HEK293T (cell line): ENCODE measurements at regions not wholly inside any gene's neighbourhood (a gene's known extent, or its start where the extent isn't known, plus 50 kb on each side); places are given as distances from the start of the nearest gene placed in this dataset.

Experiments
- CTCF ChIA-PET: fragments of 350-600 bp; formaldehyde crosslinking; extraction: SDS; loops from one replicate; lab custom pipeline; 2021; ENCODE audit warnings: antibody characterized with exemption, inconsistent platforms; lab: Yijun Ruan, JAX
- POLR2A ChIA-PET: fragments of 350-600 bp; formaldehyde crosslinking; extraction: SDS; loops from one replicate; lab custom pipeline; 2020; ENCODE audit warnings: antibody characterized with exemption, inconsistent platforms; lab: Yijun Ruan, JAX
- DNase-seq: peaks from one replicate; pipeline ENCODE4 v3.0.0; 2012; ENCODE audit warnings: mixed read lengths; ENCODE audit errors: extremely low spot score
- ARNT ChIP-seq: fragments of 450-650 bp; IDR thresholded peaks from 2 replicates; pipeline ENCODE4 v1.6.1; 2017; ENCODE audit warnings: mild to moderate bottlenecking
- BHLHE40 ChIP-seq: fragments of 450-650 bp; IDR thresholded peaks from 2 replicates; pipeline ENCODE4 v1.6.1; 2016; ENCODE audit warnings: mild to moderate bottlenecking, moderate library complexity, borderline replicate concordance
- CTBP1 ChIP-seq: fragments of 450-650 bp; IDR thresholded peaks from 2 replicates; pipeline ENCODE4 v1.6.1; 2016; ENCODE audit warnings: borderline replicate concordance
- ELF4 ChIP-seq: fragments of 450-650 bp; IDR thresholded peaks from 2 replicates; pipeline ENCODE4 v1.6.1; 2017; ENCODE audit warnings: antibody characterized with exemption
- FOXA1 ChIP-seq: fragments of 450-650 bp; IDR thresholded peaks from 2 replicates; pipeline ENCODE4 v1.6.1; 2016; ENCODE audit warnings: mild to moderate bottlenecking
- FOXK2 ChIP-seq: fragments of 450-650 bp; IDR thresholded peaks from 2 replicates; pipeline ENCODE4 v1.6.1; 2016; ENCODE audit warnings: mild to moderate bottlenecking
- FOXM1 ChIP-seq: fragments of 450-650 bp; IDR thresholded peaks from 2 replicates; pipeline ENCODE4 v1.6.1; 2017; ENCODE audit warnings: mild to moderate bottlenecking, borderline replicate concordance
- HDGF ChIP-seq: fragments of 450-650 bp; IDR thresholded peaks from 2 replicates; pipeline ENCODE4 v1.6.1; 2017; ENCODE audit warnings: antibody characterized with exemption, borderline replicate concordance
- L3MBTL2 ChIP-seq: fragments of 450-650 bp; conservative IDR thresholded peaks from 2 replicates; pipeline ENCODE4 v1.6.1; 2016; ENCODE audit warnings: mild to moderate bottlenecking
- LEF1 ChIP-seq: fragments of 450-650 bp; IDR thresholded peaks from 2 replicates; pipeline ENCODE4 v1.6.1; 2017; ENCODE audit warnings: mild to moderate bottlenecking, borderline replicate concordance
- NFRKB ChIP-seq: fragments of 450-650 bp; IDR thresholded peaks from 2 replicates; pipeline ENCODE4 v1.6.1; 2016; ENCODE audit warnings: mild to moderate bottlenecking, moderate library complexity
- SP1 ChIP-seq: fragments of 450-650 bp; IDR thresholded peaks from 2 replicates; pipeline ENCODE4 v1.6.1; 2017
- SUZ12 ChIP-seq: fragments of 450-650 bp; IDR thresholded peaks from 2 replicates; pipeline ENCODE4 v1.6.1; 2016; ENCODE audit warnings: mild to moderate bottlenecking
- TARDBP ChIP-seq: fragments of 450-650 bp; IDR thresholded peaks from 2 replicates; pipeline ENCODE4 v1.6.1; 2016
- ZNF384 ChIP-seq: fragments of 450-650 bp; IDR thresholded peaks from 2 replicates; pipeline ENCODE4 v1.6.1; 2016
- TF ChIP-seq, protein P1 (sequence below): fragments of 450-650 bp; IDR thresholded peaks from 2 replicates; pipeline ENCODE4 v1.6.1; 2016

DNA sequence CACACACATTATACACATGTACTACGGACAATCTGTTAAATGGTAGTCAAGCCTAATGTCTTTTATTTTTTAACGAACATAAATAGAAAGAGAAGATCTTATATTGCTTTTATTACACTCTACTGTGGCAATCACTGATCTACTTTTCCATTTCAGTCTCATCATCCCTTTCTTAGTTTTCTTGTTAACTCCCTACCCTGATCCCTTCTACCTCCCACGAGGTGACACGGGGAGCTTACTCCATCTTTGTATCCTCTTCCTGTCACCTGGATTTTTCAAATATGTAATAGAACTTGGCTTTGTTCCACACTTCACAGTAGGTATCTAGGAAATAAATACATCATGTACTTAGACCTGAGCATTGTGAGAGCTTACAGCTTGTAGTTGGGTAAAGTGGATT is 211.0 kb downstream of the PIK3R1 start:
- ChIA-PET POLR2A (no interaction called here), CTCF (interaction anchor here (0.6 to 0.7 kb wide), 2 partner anchors 125 to 140 kb away, joined by 3 read pairs; no protein-coding TSS in a partner anchor)
- TF ChIP-seq LEF1 (no peak), ZNF384 (no peak), FOXM1 (no peak), BHLHE40 (no peak), SUZ12 (no peak), ARNT (no peak), HDGF (no peak)
- DNase-seq: no peak

DNA sequence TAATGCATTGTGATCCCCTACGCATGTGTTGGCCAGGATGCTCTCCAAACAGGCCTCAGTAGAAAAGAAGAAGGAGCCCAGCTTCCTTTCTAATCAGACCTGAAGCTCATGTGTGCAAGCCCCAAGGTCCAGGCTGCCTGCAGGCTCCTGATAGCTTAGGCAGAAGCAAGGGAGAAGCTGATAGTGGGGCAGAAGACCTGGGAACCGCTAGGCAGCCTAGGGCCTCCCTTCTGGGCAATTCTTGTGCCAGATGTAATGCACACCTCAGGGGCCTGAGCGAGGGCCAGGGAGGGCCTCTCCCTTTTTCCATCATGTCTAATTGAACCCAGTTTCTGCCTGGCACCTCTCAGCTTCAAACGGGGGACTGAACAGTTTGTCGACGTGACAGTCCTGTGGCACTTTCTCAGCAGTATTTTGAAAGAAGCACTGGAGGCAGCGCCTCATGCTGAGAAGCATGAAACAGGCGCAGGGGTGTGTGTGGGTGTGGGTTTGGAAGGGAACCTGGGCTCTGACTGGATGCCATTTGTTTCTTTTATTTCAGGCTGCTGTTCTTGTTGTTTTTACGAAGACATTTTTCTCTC is 212.8 kb downstream of the PIK3R1 start:
- DNase-seq: no peak
- ChIA-PET POLR2A (no interaction called here), CTCF (no interaction called here)
- no peak for TF ChIP-seq FOXM1
- TF ChIP-seq SUZ12: no peak
- TF ChIP-seq HDGF: no peak
- TF ChIP-seq NFRKB: no peak
- no peak for TF ChIP-seq BHLHE40
- TF ChIP-seq FOXA1: no peak
- no peak for TF ChIP-seq ZNF384
- TF ChIP-seq SP1: no peak
- no peak for TF ChIP-seq FOXK2
- TF ChIP-seq L3MBTL2: no peak
- no peak for TF ChIP-seq LEF1
- no peak for TF ChIP-seq TARDBP
- TF ChIP-seq, protein P1, sequence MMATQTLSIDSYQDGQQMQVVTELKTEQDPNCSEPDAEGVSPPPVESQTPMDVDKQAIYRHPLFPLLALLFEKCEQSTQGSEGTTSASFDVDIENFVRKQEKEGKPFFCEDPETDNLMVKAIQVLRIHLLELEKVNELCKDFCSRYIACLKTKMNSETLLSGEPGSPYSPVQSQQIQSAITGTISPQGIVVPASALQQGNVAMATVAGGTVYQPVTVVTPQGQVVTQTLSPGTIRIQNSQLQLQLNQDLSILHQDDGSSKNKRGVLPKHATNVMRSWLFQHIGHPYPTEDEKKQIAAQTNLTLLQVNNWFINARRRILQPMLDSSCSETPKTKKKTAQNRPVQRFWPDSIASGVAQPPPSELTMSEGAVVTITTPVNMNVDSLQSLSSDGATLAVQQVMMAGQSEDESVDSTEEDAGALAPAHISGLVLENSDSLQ: no peak

DNA sequence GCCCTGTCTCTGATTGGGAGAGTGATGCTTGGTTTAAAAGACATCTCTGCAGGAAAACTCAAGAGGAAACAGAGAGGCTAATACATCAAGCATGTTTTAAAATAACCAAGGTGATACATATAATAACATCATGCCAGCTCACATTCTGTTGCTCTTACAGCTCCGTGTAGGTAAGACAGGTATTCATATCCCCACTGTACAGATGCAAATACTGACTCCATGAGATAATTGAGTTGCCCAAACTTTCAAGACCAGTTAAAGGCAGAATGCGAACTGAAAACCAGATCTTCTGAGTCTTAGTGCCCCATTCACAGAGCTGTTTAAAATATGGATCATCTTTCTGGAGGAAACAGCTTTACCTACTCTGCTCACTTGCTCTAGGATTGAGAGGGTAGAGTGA is 214.0 kb downstream of the PIK3R1 start:
- ChIA-PET POLR2A (no interaction called here), CTCF (no interaction called here)
- no peak for DNase-seq
- TF ChIP-seq TARDBP (no peak), ARNT (no peak), ZNF384 (no peak), HDGF (no peak), SUZ12 (no peak), FOXM1 (no peak), BHLHE40 (no peak), SP1 (no peak), ELF4 (no peak), NFRKB (no peak), LEF1 (no peak), FOXK2 (no peak), L3MBTL2 (no peak), CTBP1 (no peak), FOXA1 (no peak)
- TF ChIP-seq, protein P1: no peak

DNA sequence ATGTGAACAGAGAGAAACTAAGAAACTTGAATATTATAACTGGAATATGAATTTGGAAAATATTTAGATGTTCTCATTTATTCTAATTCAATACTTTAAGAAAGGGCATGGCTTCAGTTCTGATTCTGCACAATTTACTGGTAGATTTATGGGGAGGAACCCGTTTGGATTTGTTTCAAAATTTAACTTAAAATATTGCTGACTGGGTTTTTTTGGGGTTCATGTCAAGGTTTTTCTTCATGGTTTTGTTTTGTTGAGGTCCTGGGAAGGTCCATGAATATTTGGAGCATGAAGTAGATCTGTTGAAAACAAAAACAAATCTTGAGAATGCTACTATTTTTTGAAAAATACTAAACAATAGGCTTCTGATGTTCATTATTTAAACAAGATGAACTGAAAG is 214.7 kb downstream of the PIK3R1 start:
- no peak for TF ChIP-seq SP1
- no peak for TF ChIP-seq SUZ12
- no peak for TF ChIP-seq FOXA1
- no peak for TF ChIP-seq ZNF384
- TF ChIP-seq, protein P1: no peak
- ChIA-PET POLR2A (no interaction called here), CTCF (no interaction called here)
- DNase-seq: no peak

DNA sequence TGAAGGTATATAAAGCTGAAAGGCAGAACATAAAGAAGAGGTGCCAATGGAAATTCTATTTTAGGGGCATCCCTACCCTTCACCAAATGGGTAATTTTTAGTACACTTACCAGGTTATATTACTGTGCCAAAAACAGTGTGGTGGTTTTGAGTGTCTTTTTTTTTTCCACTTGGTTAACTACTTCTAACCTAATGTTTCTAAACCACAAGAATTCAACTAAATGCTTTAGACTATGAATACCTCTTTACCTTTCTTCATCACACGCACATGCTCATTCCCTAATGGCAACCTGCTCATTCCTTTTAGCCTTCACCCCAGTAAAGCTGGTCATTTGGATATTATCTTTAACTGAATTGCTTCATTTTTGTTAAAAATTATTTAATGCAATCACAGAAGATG is 215.6 kb downstream of the PIK3R1 start:
- POLR2A ChIA-PET: no interaction called here

DNA sequence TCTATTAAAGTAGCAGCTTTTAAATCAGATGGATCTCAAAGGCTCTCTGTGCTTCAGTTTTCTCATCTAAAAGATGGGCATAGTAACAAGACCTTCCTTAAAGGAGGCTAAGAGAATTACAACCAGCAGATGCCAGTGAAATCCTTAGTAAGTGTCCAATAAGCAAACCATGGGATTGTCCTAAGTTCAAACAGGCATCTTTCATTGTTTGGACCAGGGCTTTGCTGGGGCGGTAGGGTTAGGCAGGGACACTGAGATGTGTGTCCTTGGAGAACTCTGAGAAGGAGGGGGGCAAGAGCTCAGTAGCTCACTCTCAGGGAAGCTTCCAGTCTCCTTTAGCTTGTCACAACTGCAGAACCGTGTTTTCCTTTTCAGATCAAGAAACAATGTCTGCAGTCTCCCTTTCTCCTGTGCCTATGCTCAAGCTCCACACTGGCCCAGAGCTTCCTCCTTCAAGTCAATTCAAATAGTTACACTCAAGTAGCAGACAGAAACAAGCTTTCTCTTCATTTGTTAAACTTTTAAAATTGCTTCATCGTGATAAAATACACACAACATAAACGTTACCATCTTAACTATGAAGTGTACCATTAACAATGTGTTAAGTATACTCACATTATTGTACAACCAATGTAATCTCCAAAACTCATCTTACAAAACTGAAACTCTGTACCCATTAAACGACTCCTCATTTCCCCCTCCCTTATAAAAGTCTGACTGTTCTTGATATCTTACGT is 216.2 kb downstream of the PIK3R1 start:
- DNase-seq: no peak
- ChIA-PET POLR2A (no interaction called here), CTCF (interaction anchor here (1.1 kb wide), 1 partner anchor 17 kb away, joined by 3 read pairs; no protein-coding TSS in a partner anchor)
- TF ChIP-seq HDGF (no peak), SUZ12 (no peak), ELF4 (no peak), FOXA1 (no peak), L3MBTL2 (no peak), SP1 (no peak), NFRKB (no peak), BHLHE40 (no peak), LEF1 (no peak), FOXK2 (no peak), ARNT (no peak), TARDBP (no peak), ZNF384 (no peak)
- TF ChIP-seq, protein P1: no peak

More for the DNA sequence above, 215.6 kb downstream of the PIK3R1 start:
- DNase-seq: no peak
- TF ChIP-seq FOXM1 (no peak), NFRKB (no peak), FOXK2 (no peak), SP1 (no peak), HDGF (no peak), LEF1 (no peak), L3MBTL2 (no peak)
- CTCF ChIA-PET: interaction anchor here (1.1 kb wide), 1 partner anchor 18 kb away, joined by 3 read pairs; no protein-coding TSS in a partner anchor
